Neural progenitor cell (in vitro differentiated cells): ENCODE measurements at regions not wholly inside any gene's neighbourhood (a gene's known extent, or its start where the extent isn't known, plus 50 kb on each side); places are given as distances from the start of the nearest gene placed in this dataset.

ENCODE experiments used
- EZH2 ChIP-seq: fragments of 200-600 bp; sonication (generic); IDR thresholded peaks from 2 replicates; pipeline ENCODE4 v1.6.1; 2017; ENCODE audit warnings: antibody characterized with exemption, mild to moderate bottlenecking, moderate library complexity
- EZH2phosphoT487 ChIP-seq: fragments of 200-600 bp; sonication (generic); IDR thresholded peaks from 2 replicates; pipeline ENCODE4 v1.6.1; 2017; ENCODE audit warnings: antibody characterized with exemption
- TF ChIP-seq, protein P1 (sequence below): fragments of 200-600 bp; sonication (generic); IDR thresholded peaks from 2 replicates; pipeline ENCODE4 v1.5.1; 2017; ENCODE audit warnings: antibody characterized with exemption, mild to moderate bottlenecking

DNA sequence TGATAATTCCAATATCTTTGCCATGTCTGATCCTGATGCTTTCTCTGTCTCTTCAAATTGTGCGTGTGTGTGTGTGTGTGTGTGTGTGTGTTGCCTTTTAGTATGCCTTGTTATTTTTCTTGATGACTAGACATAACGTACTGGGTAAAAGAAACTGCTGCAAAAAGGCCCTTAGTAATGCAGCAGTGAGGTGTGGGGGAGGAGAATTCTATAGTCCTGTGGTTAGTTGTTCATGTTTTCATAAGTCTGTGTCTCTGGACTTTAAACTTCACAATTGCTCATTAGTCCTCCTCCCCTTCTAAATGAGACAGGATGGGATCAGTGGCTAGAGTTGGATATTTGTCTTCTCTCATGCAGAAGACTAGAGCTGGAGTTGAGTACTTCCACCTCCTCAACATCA lies 346.2 kb upstream of the IRX1 start:
- TF ChIP-seq, protein P1, sequence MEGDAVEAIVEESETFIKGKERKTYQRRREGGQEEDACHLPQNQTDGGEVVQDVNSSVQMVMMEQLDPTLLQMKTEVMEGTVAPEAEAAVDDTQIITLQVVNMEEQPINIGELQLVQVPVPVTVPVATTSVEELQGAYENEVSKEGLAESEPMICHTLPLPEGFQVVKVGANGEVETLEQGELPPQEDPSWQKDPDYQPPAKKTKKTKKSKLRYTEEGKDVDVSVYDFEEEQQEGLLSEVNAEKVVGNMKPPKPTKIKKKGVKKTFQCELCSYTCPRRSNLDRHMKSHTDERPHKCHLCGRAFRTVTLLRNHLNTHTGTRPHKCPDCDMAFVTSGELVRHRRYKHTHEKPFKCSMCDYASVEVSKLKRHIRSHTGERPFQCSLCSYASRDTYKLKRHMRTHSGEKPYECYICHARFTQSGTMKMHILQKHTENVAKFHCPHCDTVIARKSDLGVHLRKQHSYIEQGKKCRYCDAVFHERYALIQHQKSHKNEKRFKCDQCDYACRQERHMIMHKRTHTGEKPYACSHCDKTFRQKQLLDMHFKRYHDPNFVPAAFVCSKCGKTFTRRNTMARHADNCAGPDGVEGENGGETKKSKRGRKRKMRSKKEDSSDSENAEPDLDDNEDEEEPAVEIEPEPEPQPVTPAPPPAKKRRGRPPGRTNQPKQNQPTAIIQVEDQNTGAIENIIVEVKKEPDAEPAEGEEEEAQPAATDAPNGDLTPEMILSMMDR, result no peak
- TF ChIP-seq EZH2 (no peak), EZH2phosphoT487 (no peak)
